ENCODE measurements at regions not wholly inside any gene's neighbourhood (a gene's known extent, or its start where the extent isn't known, plus 50 kb on each side); places are given as distances from the start of the nearest gene placed in this dataset.

DNA sequence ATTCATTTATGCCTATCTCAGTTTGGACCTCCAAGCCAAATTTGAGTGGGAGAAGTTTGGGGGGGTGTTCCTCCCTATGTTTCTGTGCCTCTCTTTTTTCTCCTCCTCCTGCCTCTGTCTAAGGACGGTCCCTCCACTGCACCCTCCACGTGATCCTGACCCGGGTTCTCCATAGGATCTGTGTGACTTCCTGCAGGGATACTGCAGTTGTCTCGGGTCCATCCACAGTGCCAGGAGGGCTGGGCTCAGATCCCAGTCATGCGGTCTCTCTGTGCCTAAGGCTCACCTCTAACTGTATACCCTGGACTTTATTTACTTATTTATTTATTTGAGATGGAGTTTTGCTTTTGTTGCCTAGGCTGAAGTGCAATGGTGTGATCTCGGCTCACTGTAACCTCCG lies 1354.5 kb downstream of the BRD1 start:
- TF ChIP-seq, protein P1, sequence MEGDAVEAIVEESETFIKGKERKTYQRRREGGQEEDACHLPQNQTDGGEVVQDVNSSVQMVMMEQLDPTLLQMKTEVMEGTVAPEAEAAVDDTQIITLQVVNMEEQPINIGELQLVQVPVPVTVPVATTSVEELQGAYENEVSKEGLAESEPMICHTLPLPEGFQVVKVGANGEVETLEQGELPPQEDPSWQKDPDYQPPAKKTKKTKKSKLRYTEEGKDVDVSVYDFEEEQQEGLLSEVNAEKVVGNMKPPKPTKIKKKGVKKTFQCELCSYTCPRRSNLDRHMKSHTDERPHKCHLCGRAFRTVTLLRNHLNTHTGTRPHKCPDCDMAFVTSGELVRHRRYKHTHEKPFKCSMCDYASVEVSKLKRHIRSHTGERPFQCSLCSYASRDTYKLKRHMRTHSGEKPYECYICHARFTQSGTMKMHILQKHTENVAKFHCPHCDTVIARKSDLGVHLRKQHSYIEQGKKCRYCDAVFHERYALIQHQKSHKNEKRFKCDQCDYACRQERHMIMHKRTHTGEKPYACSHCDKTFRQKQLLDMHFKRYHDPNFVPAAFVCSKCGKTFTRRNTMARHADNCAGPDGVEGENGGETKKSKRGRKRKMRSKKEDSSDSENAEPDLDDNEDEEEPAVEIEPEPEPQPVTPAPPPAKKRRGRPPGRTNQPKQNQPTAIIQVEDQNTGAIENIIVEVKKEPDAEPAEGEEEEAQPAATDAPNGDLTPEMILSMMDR (IDR thresholded peaks at IDR 0.05; ENCODE audit: insufficient read depth, low read length), result no peak
- TF ChIP-seq GABPA (IDR thresholded peaks at IDR 0.05; ENCODE audit: low read depth) (no peak), POLR2AphosphoS5 (IDR thresholded peaks at IDR 0.05; ENCODE audit: low read depth) (no peak)

Measured in HL-60 (cell line).